Muscle of back (tissue), 3 donors: ENCODE measurements at regions not wholly inside any gene's neighbourhood (a gene's known extent, or its start where the extent isn't known, plus 50 kb on each side); places are given as distances from the start of the nearest gene placed in this dataset.
"Not testable (repeated sequence)": the region's sequence is repeated elsewhere in the genome, so short reads cannot be mapped to it uniquely, and the experiment has no call there.

Experiments
- DNase-seq, 3 donors: peaks; one replicate each; pipeline versions ENCODE4 v3.0.0 to v3.0.0-alpha.2; 2013

- DNase-seq = peak in 1 of 3 donors; percentile 61
These were observed 95.4 kb upstream of the MAML3 start for GRCh38 chr4:140249351-140249750.

GRCh38 chr4:140247237-140247636 lies 93.3 kb upstream of the MAML3 start:
- no peak for DNase-seq

GRCh38 chr4:140246216-140246615 lies 92.2 kb upstream of the MAML3 start:
- no peak for DNase-seq

GRCh38 chr4:140244328-140244727 lies 90.3 kb upstream of the MAML3 start:
- no peak for DNase-seq

- peak in 1 of 3 donors; percentile 50 for DNase-seq
These were observed 89.3 kb upstream of the MAML3 start for GRCh38 chr4:140243278-140243753.

GRCh38 chr4:140242357-140243277 lies 88.6 kb upstream of the MAML3 start:
- no peak for DNase-seq

GRCh38 chr4:140240237-140240636 lies 86.3 kb upstream of the MAML3 start:
- DNase-seq = no peak

GRCh38 chr4:140239311-140239710 lies 85.3 kb upstream of the MAML3 start:
- no peak for DNase-seq

GRCh38 chr4:140238351-140239056 lies 84.5 kb upstream of the MAML3 start:
- peak; percentile 77 to 84 (median 81) for DNase-seq

- DNase-seq = peak; percentile 83 to 93 (median 90)
These were observed 83.8 kb upstream of the MAML3 start for GRCh38 chr4:140237616-140238350.

GRCh38 chr4:140236654-140237169 lies 82.7 kb upstream of the MAML3 start:
- DNase-seq = no peak

- no peak for DNase-seq
These were observed 80.7 kb upstream of the MAML3 start for GRCh38 chr4:140234697-140235060.

- peak in 1 of 3 donors; percentile 62 for DNase-seq
These were observed 80.1 kb upstream of the MAML3 start for GRCh38 chr4:140233791-140234696.

- DNase-seq = no peak
These were observed 75.9 kb upstream of the MAML3 start for GRCh38 chr4:140229881-140230280.

GRCh38 chr4:140227286-140227685 lies 73.3 kb upstream of the MAML3 start:
- no peak for DNase-seq

- no peak for DNase-seq
These were observed 69.2 kb upstream of the MAML3 start for GRCh38 chr4:140223056-140223810.

- DNase-seq = no peak
These were observed 68.2 kb upstream of the MAML3 start for GRCh38 chr4:140222171-140222570.

GRCh38 chr4:140220058-140220457 lies 66.1 kb upstream of the MAML3 start:
- no peak for DNase-seq

- DNase-seq = no peak
These were observed 65.6 kb upstream of the MAML3 start for GRCh38 chr4:140219567-140219966.

GRCh38 chr4:140219070-140219469 lies 65.1 kb upstream of the MAML3 start:
- not testable (repeated sequence) for DNase-seq
